ENCODE measurements at regions not wholly inside any gene's neighbourhood (a gene's known extent, or its start where the extent isn't known, plus 50 kb on each side); places are given as distances from the start of the nearest gene placed in this dataset.

DNA sequence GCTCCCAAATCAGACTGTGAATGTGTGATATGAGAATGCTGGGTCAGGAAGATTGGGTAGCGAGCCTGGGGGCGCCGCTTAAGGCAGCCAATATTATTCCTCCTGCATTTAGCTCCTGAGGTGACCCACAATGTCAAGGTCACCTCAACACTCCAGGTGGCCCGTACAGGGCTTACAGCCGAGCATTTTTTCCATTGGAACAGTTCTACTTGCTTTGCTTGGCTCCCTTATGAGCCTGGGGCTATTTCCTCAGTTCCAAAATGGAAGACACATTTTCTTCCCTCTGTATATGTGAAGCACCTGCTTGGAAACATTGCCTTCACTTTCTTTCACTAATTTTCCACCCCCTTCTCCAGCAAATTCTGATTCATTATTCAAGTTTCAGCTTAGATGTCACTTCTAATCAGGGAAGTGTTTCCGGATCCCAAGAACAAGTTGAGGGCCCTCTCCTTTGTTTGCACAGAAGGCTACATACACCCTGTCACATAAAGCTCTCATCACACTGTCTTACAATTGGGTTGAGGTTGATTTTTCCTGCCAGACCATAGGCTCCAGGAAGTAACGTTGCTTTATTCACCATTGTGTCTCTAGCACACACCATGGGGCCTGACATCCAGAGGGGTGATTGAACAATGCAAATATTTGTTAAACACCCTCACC, 330.2 kb downstream of the PIK3R1 start:
- no peak overlapping the region for H3K27ac ChIP-seq
- TF ChIP-seq, protein P1, sequence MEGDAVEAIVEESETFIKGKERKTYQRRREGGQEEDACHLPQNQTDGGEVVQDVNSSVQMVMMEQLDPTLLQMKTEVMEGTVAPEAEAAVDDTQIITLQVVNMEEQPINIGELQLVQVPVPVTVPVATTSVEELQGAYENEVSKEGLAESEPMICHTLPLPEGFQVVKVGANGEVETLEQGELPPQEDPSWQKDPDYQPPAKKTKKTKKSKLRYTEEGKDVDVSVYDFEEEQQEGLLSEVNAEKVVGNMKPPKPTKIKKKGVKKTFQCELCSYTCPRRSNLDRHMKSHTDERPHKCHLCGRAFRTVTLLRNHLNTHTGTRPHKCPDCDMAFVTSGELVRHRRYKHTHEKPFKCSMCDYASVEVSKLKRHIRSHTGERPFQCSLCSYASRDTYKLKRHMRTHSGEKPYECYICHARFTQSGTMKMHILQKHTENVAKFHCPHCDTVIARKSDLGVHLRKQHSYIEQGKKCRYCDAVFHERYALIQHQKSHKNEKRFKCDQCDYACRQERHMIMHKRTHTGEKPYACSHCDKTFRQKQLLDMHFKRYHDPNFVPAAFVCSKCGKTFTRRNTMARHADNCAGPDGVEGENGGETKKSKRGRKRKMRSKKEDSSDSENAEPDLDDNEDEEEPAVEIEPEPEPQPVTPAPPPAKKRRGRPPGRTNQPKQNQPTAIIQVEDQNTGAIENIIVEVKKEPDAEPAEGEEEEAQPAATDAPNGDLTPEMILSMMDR (IDR thresholded peaks at IDR 0.05), result no peak
- no peak for TF ChIP-seq ZFX (IDR thresholded peaks at IDR 0.05; ENCODE audit: borderline replicate concordance)

DNA sequence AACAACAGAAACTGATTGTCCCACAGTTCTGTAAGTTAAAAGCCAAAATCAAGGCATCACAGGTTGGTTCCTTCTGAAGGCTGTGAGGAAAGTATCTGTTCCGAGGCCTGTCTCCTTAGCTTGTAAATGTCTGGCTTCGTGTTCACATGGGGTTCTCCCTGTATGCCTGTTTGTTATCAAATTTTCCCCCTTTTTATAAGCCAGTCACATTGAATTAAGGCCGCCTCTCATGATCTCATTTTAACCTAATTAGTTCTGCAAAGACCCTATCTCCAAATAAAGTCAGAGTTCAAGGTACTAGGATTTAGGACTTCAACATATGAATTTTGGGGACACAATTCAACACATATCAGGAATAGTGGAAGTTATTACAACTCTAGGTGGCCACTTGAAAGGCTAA, 331.5 kb downstream of the PIK3R1 start:
- H3K27ac ChIP-seq, result no peak overlapping the region
- no peak for TF ChIP-seq ZFX (IDR thresholded peaks at IDR 0.05; ENCODE audit: borderline replicate concordance)
- TF ChIP-seq, protein P1 (IDR thresholded peaks at IDR 0.05), result no peak

DNA sequence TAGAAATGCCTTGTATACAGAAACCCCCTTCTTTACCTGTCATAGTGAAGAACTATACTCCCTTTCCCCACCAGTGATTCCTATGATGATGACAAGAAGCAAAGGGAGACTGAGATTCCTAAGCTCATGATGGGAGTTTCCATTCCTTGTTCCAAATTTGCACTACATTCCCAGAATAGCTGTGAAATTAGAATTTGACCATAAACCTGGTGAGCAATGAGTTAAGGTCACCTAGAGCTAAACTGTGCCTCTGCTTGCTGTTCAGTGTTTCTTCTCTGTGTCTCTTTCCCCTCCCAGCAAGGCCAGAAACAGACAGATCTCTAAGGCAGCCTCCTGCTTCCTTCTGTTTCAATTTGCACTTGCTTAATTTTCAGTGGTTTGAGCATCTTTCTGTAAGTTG, 332.1 kb downstream of the PIK3R1 start:
- H3K27ac ChIP-seq, result no peak overlapping the region
- TF ChIP-seq ZFX (IDR thresholded peaks at IDR 0.05; ENCODE audit: borderline replicate concordance), result no peak
- TF ChIP-seq, protein P1 (IDR thresholded peaks at IDR 0.05), result no peak

DNA sequence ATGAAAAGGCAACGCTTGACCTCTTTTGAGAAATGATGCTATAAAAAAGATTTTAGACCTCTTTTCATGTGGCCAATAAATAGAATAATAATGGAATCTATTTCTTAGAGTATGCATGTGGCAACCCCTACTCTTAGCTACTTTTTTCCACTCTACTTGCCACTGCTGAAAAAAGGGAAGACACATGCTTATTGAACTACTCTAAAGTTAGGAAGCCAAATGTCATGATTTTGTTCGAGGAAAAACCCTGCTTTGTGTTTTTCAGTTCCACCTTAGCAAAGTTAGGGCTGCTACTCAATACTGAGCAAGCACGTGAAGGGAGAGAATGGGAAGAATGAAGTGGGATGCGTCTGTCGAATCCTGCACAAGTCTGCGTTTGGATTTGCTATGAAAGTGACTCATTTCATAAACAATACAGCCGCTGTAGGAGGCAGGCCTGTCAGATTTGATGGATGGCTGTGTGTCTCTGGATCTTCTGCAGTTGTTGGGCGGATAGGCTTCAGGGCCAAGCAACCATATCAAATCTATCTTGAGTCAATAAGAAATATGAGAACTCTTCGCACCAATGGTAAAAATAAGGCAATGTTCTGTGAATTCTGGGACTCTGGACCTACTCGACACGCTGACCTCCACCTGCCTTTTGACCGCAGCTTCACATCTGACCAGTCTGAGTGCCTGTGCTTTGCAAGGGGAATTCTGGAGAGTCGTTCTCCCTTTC, 333.6 kb downstream of the PIK3R1 start:
- TF ChIP-seq ZFX (IDR thresholded peaks at IDR 0.05; ENCODE audit: borderline replicate concordance), result no peak
- TF ChIP-seq, protein P1 (IDR thresholded peaks at IDR 0.05), result no peak
- no peak overlapping the region for H3K27ac ChIP-seq

DNA sequence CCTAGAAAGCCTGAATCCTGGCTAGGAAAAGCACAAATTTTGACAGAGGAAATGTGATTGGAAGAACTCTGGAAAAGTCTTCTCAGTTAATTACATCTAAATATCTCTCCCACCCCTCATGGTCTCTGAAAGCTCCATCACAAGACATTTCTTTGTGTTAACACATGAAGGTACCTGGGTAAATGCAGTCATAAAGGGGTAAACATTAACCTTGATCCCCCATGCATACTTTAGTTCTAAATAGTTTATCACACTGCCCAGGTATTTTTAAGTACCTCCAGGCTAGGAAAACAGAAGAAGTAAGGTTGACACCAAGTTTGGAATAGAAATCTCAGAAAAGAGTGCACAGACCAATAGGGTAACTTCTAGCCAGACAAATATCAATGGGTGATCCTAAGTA, 334.5 kb downstream of the PIK3R1 start:
- no peak overlapping the region for H3K27ac ChIP-seq
- TF ChIP-seq, protein P1 (IDR thresholded peaks at IDR 0.05), result no peak
- TF ChIP-seq ZFX (IDR thresholded peaks at IDR 0.05; ENCODE audit: borderline replicate concordance), result no peak

DNA sequence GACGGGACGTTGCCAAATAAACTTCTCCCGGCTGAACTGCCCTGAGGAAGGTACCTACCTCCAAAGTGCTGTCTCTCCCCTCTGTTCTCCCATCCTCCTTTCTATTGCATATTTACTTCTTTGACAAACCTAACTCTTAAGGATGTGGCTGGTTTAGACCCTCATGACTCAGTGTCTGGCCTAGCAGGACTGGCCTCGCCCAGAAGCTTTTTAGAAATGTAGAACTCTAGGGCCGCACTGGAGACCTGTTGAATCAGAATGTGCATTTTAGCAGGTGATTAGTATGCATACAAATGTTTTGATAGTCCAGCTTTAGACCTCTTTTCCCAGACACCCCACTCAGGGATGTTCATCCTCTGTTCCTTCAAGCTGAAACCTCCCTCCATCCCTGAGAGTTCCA, 335.9 kb downstream of the PIK3R1 start:
- TF ChIP-seq, protein P1 (IDR thresholded peaks at IDR 0.05), result no peak
- TF ChIP-seq ZFX (IDR thresholded peaks at IDR 0.05; ENCODE audit: borderline replicate concordance), result no peak
- H3K27ac ChIP-seq, result no peak overlapping the region
